ENCODE measurements at regions not wholly inside any gene's neighbourhood (a gene's known extent, or its start where the extent isn't known, plus 50 kb on each side); places are given as distances from the start of the nearest gene placed in this dataset.

DNA sequence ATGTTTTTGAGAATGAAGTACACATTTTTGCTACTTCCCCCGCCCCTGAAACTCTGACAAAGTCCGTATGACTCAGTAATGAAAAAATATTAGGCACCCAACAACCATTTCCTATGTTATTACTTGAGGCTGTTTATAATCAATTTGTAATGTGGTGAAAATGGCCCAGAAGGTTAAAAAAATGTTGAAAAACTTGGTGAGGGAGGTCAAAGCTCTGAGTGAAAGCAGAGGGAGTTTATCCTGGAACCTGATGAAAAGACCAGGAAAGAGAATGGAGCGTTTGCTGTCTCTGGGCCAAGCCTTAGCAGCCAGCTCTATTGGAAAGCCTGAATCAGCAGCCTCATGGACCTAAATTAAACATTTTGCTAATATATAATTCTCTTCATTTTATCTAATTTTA, 367.7 kb upstream of the NEGR1 start:
- H3K9me3 ChIP-seq (ENCODE audit: control insufficient read depth in 3 of 3, low read length in 3 of 3): no peaks in the 10 kb centered on the region
- no peak overlapping the region for H3K27ac ChIP-seq (ENCODE audit: low read depth, low read length)
- H3K27me3 ChIP-seq (ENCODE audit: control insufficient read depth in 3 of 3, insufficient read depth in 3 of 3, low read length in 3 of 3): no peaks in the 10 kb centered on the region

DNA sequence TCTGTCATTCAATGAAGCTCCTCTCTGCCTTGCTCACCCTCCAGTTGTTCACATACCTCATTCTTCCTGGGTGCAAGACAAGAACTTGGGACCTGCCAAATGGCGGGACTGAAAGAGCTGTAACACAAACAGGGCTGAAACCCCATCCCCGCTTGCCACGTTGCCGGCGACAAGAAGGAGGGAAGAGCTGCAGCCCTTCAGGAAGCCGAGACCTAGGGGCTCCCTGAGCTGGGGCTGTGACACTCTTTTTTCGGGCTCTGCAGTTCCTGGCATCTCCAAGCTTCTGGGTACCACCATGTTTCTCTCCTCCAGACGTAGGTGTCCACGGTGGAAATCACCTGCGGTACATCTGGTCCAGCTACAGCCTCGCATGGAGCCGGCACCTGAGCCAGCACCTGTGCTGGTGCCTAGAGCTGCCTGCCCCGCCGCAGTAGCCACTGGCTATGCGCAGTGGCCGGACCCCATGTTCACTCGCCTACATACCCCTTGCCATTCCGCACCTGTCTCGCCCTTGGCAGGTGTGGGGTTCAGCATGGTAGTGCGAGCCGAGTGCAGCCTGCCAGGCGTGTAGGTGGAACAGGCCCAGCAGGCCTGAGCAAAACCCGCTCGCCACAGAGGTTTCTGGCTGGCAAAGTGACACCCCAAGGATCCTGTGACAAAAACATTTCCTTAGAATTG, 367.0 kb upstream of the NEGR1 start:
- no peaks in the 10 kb centered on the region for H3K27me3 ChIP-seq (ENCODE audit: control insufficient read depth in 3 of 3, insufficient read depth in 3 of 3, low read length in 3 of 3)
- H3K9me3 ChIP-seq (ENCODE audit: control insufficient read depth in 3 of 3, low read length in 3 of 3): no peaks in the 10 kb centered on the region
- H3K4me1 ChIP-seq (ENCODE audit: control insufficient read depth in 3 of 3, insufficient read depth in 3 of 3, low read length in 3 of 3): no peaks in the 10 kb centered on the region
- H3K27ac ChIP-seq (ENCODE audit: low read depth, low read length): no peak overlapping the region
- H3K36me3 ChIP-seq (ENCODE audit: control insufficient read depth in 3 of 3, insufficient read depth in 3 of 3, low read length in 3 of 3): no peaks in the 10 kb centered on the region
- no peak overlapping the region for H3K9ac ChIP-seq (ENCODE audit: low read depth in 1 of 3, low read length in 3 of 3)
- no peak overlapping the region for H3K4me3 ChIP-seq (ENCODE audit: low read length in 3 of 3)

More for the DNA sequence above, 367.7 kb upstream of the NEGR1 start:
- Histone ChIP-seq H3K4me1 (ENCODE audit: control insufficient read depth in 3 of 3, insufficient read depth in 3 of 3, low read length in 3 of 3) (no peaks in the 10 kb centered on the region), H3K36me3 (ENCODE audit: control insufficient read depth in 3 of 3, insufficient read depth in 3 of 3, low read length in 3 of 3) (no peaks in the 10 kb centered on the region), H3K4me3 (ENCODE audit: low read length in 3 of 3) (no peak overlapping the region), H3K9ac (ENCODE audit: low read depth in 1 of 3, low read length in 3 of 3) (no peak overlapping the region)

DNA sequence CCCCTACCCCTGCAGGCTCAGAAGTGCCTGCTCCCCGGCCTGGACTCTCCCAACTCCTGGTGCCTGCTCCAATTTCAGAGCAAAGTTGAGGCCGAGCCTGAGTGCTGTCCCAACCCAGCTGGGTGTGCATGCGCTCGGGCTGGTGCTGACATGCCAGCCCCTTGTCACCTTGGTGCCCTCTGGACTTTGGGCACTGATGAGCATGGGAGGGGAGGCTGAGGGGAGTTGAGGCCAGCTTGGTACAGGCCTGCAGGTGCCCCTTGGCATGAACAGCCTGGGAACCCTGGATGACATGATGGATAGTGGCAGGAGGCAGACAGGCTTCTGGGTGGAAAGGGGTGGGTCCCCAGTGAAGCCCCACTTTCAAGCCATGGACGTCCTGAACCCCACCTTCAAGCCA, 366.1 kb upstream of the NEGR1 start:
- Histone ChIP-seq H3K9me3 (ENCODE audit: control insufficient read depth in 3 of 3, low read length in 3 of 3) (no peaks in the 10 kb centered on the region), H3K36me3 (ENCODE audit: control insufficient read depth in 3 of 3, insufficient read depth in 3 of 3, low read length in 3 of 3) (no peaks in the 10 kb centered on the region), H3K9ac (ENCODE audit: low read depth in 1 of 3, low read length in 3 of 3) (no peak overlapping the region), H3K4me1 (ENCODE audit: control insufficient read depth in 3 of 3, insufficient read depth in 3 of 3, low read length in 3 of 3) (no peaks in the 10 kb centered on the region), H3K27me3 (ENCODE audit: control insufficient read depth in 3 of 3, insufficient read depth in 3 of 3, low read length in 3 of 3) (no peaks in the 10 kb centered on the region), H3K27ac (ENCODE audit: low read depth, low read length) (no peak overlapping the region), H3K4me3 (ENCODE audit: low read length in 3 of 3) (no peak overlapping the region)

DNA sequence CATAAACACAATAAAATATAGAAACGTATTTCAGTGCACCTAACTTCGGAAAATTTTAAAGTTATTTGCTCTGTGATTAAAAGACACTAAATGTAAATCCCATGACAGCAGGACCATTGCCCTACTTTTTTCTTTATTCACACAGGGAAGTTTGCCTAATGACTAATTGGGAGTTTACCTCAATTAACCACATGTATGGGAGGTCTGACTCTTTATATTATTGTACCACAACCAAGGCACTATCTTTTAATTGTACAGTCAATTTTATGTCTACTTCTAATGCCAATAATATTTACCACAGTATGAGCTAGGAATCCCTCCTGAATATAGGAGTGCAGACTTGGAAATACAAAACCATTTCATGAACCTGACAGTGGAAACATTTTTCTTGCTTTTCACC, 360.8 kb upstream of the NEGR1 start:
- Histone ChIP-seq H3K27me3 (ENCODE audit: control insufficient read depth in 3 of 3, insufficient read depth in 3 of 3, low read length in 3 of 3) (no peaks in the 10 kb centered on the region), H3K4me1 (ENCODE audit: control insufficient read depth in 3 of 3, insufficient read depth in 3 of 3, low read length in 3 of 3) (no peaks in the 10 kb centered on the region), H3K9ac (ENCODE audit: low read depth in 1 of 3, low read length in 3 of 3) (no peak overlapping the region), H3K4me3 (ENCODE audit: low read length in 3 of 3) (no peak overlapping the region), H3K36me3 (ENCODE audit: control insufficient read depth in 3 of 3, insufficient read depth in 3 of 3, low read length in 3 of 3) (no peaks in the 10 kb centered on the region), H3K27ac (ENCODE audit: low read depth, low read length) (no peak overlapping the region), H3K9me3 (ENCODE audit: control insufficient read depth in 3 of 3, low read length in 3 of 3) (no peaks in the 10 kb centered on the region)

DNA sequence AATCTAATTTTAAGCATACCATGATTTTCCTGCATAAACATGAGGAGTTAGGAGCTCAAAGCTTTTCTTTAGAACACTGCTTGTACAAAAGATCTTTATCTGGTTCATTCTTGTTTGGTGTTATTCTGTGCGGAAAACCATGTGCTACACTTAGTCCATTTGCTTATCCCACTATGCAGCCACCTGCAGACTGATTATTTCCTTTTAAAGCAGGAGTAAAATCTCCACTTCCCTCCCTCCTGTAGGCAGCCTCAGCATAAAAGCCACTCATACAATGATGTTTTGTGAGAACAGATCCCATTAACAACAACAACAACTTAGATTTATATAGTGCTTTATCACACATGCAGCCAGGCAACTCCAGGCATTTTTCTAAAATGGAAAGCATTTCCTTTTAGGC, 355.3 kb upstream of the NEGR1 start:
- no peak overlapping the region for H3K4me3 ChIP-seq (ENCODE audit: low read length in 3 of 3)
- H3K36me3 ChIP-seq (ENCODE audit: control insufficient read depth in 3 of 3, insufficient read depth in 3 of 3, low read length in 3 of 3): no peaks in the 10 kb centered on the region
- H3K27ac ChIP-seq (ENCODE audit: low read depth, low read length): no peak overlapping the region
- H3K9me3 ChIP-seq (ENCODE audit: control insufficient read depth in 3 of 3, low read length in 3 of 3): no peaks in the 10 kb centered on the region
- no peaks in the 10 kb centered on the region for H3K4me1 ChIP-seq (ENCODE audit: control insufficient read depth in 3 of 3, insufficient read depth in 3 of 3, low read length in 3 of 3)
- no peaks in the 10 kb centered on the region for H3K27me3 ChIP-seq (ENCODE audit: control insufficient read depth in 3 of 3, insufficient read depth in 3 of 3, low read length in 3 of 3)
- H3K9ac ChIP-seq (ENCODE audit: low read depth in 1 of 3, low read length in 3 of 3): no peak overlapping the region

DNA sequence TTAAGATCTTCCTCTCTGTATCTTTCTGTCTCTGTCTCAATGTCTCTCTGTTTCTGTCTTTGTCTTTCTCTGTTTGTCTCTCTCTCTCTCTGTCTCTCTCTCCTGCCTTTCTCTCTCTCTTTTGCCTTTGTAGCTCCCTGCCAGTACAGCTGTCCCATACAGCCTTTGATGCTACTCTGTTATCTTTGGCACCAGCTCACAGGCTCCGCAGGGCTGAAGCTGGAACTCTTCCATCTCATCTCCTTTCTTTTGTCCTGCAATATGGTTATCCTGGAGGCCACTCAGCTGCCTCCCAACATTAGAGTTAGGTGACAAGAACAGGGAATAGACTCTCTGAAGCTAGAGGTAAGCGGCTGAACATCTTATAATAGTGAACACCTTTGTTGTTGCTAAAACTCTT, 354.3 kb upstream of the NEGR1 start:
- Histone ChIP-seq H3K27me3 (ENCODE audit: control insufficient read depth in 3 of 3, insufficient read depth in 3 of 3, low read length in 3 of 3) (no peaks in the 10 kb centered on the region), H3K27ac (ENCODE audit: low read depth, low read length) (no peak overlapping the region), H3K4me3 (ENCODE audit: low read length in 3 of 3) (no peak overlapping the region), H3K36me3 (ENCODE audit: control insufficient read depth in 3 of 3, insufficient read depth in 3 of 3, low read length in 3 of 3) (no peaks in the 10 kb centered on the region), H3K9ac (ENCODE audit: low read depth in 1 of 3, low read length in 3 of 3) (no peak overlapping the region), H3K4me1 (ENCODE audit: control insufficient read depth in 3 of 3, insufficient read depth in 3 of 3, low read length in 3 of 3) (no peaks in the 10 kb centered on the region), H3K9me3 (ENCODE audit: control insufficient read depth in 3 of 3, low read length in 3 of 3) (no peaks in the 10 kb centered on the region)

DNA sequence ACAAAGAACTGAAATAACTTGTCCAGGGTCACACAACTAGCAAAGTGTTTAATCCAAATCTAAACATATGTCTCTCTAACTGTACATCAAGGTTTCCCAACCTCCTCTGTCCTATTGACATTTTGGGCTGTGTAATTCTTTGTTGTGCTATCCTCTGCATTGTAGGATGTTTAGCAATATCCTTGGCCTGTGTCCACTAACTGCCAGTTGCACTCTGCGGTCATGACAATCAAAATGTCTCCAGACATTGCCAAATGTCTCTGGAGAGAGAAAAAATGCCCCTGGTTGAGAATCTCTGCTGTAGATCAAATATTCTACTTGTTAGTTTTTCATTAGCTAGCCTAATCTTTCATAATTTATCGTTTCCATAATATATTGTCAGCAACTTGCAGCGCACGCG, 353.4 kb upstream of the NEGR1 start:
- H3K36me3 ChIP-seq (ENCODE audit: control insufficient read depth in 3 of 3, insufficient read depth in 3 of 3, low read length in 3 of 3): no peaks in the 10 kb centered on the region
- no peaks in the 10 kb centered on the region for H3K9me3 ChIP-seq (ENCODE audit: control insufficient read depth in 3 of 3, low read length in 3 of 3)
- no peaks in the 10 kb centered on the region for H3K27me3 ChIP-seq (ENCODE audit: control insufficient read depth in 3 of 3, insufficient read depth in 3 of 3, low read length in 3 of 3)
- H3K4me3 ChIP-seq (ENCODE audit: low read length in 3 of 3): no peak overlapping the region
- no peak overlapping the region for H3K9ac ChIP-seq (ENCODE audit: low read depth in 1 of 3, low read length in 3 of 3)
- no peaks in the 10 kb centered on the region for H3K4me1 ChIP-seq (ENCODE audit: control insufficient read depth in 3 of 3, insufficient read depth in 3 of 3, low read length in 3 of 3)
- no peak overlapping the region for H3K27ac ChIP-seq (ENCODE audit: low read depth, low read length)

DNA sequence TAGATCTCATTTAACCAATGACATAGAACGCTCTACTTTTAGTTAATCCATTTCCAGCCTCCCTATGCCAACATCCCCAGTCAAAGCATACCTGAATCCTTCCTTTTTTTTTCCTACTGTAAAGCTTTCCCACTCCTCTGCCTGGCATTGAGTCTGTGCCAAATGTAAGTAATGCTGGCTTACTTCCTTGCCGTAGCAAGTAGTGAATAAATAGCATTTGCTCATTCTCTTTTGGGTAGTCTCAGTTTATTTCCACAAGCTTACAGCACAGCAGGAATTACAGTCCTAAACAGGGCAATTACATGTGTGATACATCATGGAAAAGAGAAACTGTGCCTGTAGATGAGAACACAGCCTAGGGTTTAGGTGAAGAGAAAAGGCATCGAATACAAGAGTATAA, 352.6 kb upstream of the NEGR1 start:
- Histone ChIP-seq H3K9ac (ENCODE audit: low read depth in 1 of 3, low read length in 3 of 3) (no peak overlapping the region), H3K4me1 (ENCODE audit: control insufficient read depth in 3 of 3, insufficient read depth in 3 of 3, low read length in 3 of 3) (no peaks in the 10 kb centered on the region), H3K9me3 (ENCODE audit: control insufficient read depth in 3 of 3, low read length in 3 of 3) (no peaks in the 10 kb centered on the region), H3K36me3 (ENCODE audit: control insufficient read depth in 3 of 3, insufficient read depth in 3 of 3, low read length in 3 of 3) (no peaks in the 10 kb centered on the region), H3K27me3 (ENCODE audit: control insufficient read depth in 3 of 3, insufficient read depth in 3 of 3, low read length in 3 of 3) (no peaks in the 10 kb centered on the region), H3K27ac (ENCODE audit: low read depth, low read length) (no peak overlapping the region), H3K4me3 (ENCODE audit: low read length in 3 of 3) (no peak overlapping the region)

DNA sequence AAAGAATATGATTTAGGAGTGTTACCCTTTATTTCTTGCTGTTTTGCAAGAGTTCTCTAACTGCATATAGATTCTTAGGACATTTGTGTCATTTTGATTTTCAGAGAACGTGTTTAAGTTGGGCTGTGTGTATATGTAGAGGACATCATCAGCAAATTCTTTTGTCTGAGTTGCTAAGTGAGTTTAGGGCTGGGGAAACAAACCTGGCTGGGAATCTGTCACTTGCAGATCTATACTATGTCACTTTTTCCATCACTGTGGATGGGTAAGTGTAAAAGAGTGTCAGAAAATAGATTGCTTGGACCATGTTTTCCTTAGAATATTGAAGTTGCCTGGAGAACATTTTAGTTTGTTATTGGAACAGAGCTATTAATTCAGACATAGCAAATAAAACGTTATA, 349.1 kb upstream of the NEGR1 start:
- no peak overlapping the region for H3K4me3 ChIP-seq (ENCODE audit: low read length in 3 of 3)
- H3K9ac ChIP-seq (ENCODE audit: low read depth in 1 of 3, low read length in 3 of 3): no peak overlapping the region
- H3K9me3 ChIP-seq (ENCODE audit: control insufficient read depth in 3 of 3, low read length in 3 of 3): no peaks in the 10 kb centered on the region
- H3K36me3 ChIP-seq (ENCODE audit: control insufficient read depth in 3 of 3, insufficient read depth in 3 of 3, low read length in 3 of 3): no peaks in the 10 kb centered on the region
- no peaks in the 10 kb centered on the region for H3K27me3 ChIP-seq (ENCODE audit: control insufficient read depth in 3 of 3, insufficient read depth in 3 of 3, low read length in 3 of 3)
- H3K27ac ChIP-seq (ENCODE audit: low read depth, low read length): no peak overlapping the region
- H3K4me1 ChIP-seq (ENCODE audit: control insufficient read depth in 3 of 3, insufficient read depth in 3 of 3, low read length in 3 of 3): no peaks in the 10 kb centered on the region

DNA sequence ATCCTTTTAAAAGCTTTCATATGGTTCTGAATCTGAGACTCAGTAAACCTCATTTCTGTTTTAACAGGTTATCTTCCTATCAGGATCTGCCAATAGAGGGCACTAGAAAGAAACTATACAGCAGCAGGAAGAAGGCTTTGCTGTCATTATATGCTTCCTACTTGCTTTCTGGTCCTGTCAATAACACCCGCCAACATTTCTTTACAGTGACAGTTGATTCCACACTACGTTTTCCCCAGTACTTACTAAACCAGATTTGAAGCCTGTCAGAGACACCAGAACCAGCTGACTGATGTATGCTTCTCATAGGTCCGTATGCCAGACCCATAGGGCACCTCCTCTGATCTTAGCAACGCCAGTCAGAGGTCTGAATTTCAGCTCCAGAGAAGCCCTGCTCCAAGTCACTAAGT, 341.0 kb upstream of the NEGR1 start:
- Histone ChIP-seq H3K27ac (ENCODE audit: low read depth, low read length) (no peak overlapping the region), H3K4me3 (ENCODE audit: low read length in 3 of 3) (peak overlapping the region in 1 of 3 donors; percentile 37), H3K9ac (ENCODE audit: low read depth in 1 of 3, low read length in 3 of 3) (no peak overlapping the region), H3K27me3 (ENCODE audit: control insufficient read depth in 3 of 3, insufficient read depth in 3 of 3, low read length in 3 of 3) (no peaks in the 10 kb centered on the region), H3K36me3 (ENCODE audit: control insufficient read depth in 3 of 3, insufficient read depth in 3 of 3, low read length in 3 of 3) (no peaks in the 10 kb centered on the region), H3K9me3 (ENCODE audit: control insufficient read depth in 3 of 3, low read length in 3 of 3) (no peaks in the 10 kb centered on the region), H3K4me1 (ENCODE audit: control insufficient read depth in 3 of 3, insufficient read depth in 3 of 3, low read length in 3 of 3) (no peaks in the 10 kb centered on the region)

DNA sequence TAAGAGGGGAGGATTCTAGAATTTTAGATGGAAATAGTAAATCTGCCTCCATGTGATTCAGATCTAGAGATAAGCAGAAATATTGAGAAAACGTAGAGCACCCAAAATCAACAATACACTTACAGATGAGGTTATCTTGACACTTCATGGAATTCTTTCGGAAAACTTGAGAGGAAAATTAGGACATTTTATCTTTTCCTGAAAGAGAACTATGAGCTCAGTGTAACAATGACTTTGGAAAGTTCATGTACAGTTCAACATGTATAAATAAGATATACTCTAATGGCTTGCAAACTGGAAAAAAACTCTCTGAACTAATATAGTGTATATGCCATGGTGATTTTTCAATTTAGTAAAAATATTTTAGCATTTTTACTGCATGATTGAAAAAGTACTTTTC, 338.1 kb upstream of the NEGR1 start:
- H3K9ac ChIP-seq (ENCODE audit: low read depth in 1 of 3, low read length in 3 of 3): no peak overlapping the region
- no peak overlapping the region for H3K27ac ChIP-seq (ENCODE audit: low read depth, low read length)
- no peaks in the 10 kb centered on the region for H3K36me3 ChIP-seq (ENCODE audit: control insufficient read depth in 3 of 3, insufficient read depth in 3 of 3, low read length in 3 of 3)
- H3K4me1 ChIP-seq (ENCODE audit: control insufficient read depth in 3 of 3, insufficient read depth in 3 of 3, low read length in 3 of 3): no peaks in the 10 kb centered on the region
- H3K27me3 ChIP-seq (ENCODE audit: control insufficient read depth in 3 of 3, insufficient read depth in 3 of 3, low read length in 3 of 3): no peaks in the 10 kb centered on the region
- no peak overlapping the region for H3K4me3 ChIP-seq (ENCODE audit: low read length in 3 of 3)
- no peaks in the 10 kb centered on the region for H3K9me3 ChIP-seq (ENCODE audit: control insufficient read depth in 3 of 3, low read length in 3 of 3)

All from skeletal muscle tissue (tissue), 3 donors.